Colonic mucosa (tissue), 4 donors: ENCODE measurements at regions not wholly inside any gene's neighbourhood (a gene's known extent, or its start where the extent isn't known, plus 50 kb on each side); places are given as distances from the start of the nearest gene placed in this dataset.

Experiments used
- DNase-seq: peaks from one replicate; pipeline ENCODE4 v3.0.0-alpha.2; 2020
- H3K27ac ChIP-seq: fragments of 200-600 bp; one replicate; pipeline ENCODE4 v1.8.0; 2021
- H3K27me3 ChIP-seq: fragments of 200-600 bp; one replicate; pipeline ENCODE4 v1.8.0; 2021
- H3K36me3 ChIP-seq: fragments of 200-600 bp; one replicate; pipeline ENCODE4 v1.8.0; 2021
- H3K4me1 ChIP-seq: fragments of 200-600 bp; one replicate; pipeline ENCODE4 v1.8.0; 2021; ENCODE audit warnings: mild to moderate bottlenecking
- H3K4me3 ChIP-seq: fragments of 200-600 bp; one replicate; pipeline ENCODE4 v1.8.0; 2021
- H3K9ac ChIP-seq, 2 donors: one replicate each; pipeline ENCODE4 v1.7.0; 2013; ENCODE audit warnings: control low read depth in 2 of 2, low read depth in 2 of 2, low read length in 2 of 2
- H3K9me3 ChIP-seq: fragments of 200-600 bp; one replicate; pipeline ENCODE4 v1.8.0; 2021
- intact Hi-C: fragments of 100-400 bp; cut with DNase I; formaldehyde crosslinking; loops from one replicate; pipeline ENCODE4 v1.14.1; 2022
- TF ChIP-seq, protein P1 (sequence below): fragments of 200-600 bp; IDR thresholded peaks from one replicate; pipeline ENCODE4 v1.8.0; 2022; ENCODE audit warnings: antibody characterized with exemption, mild to moderate bottlenecking
- donor health status: healthy.
- donor health status: DM: no; HTN: no; CAD: no.
- donor health status: DM: no; HTN: no; CAD: no.

DNA sequence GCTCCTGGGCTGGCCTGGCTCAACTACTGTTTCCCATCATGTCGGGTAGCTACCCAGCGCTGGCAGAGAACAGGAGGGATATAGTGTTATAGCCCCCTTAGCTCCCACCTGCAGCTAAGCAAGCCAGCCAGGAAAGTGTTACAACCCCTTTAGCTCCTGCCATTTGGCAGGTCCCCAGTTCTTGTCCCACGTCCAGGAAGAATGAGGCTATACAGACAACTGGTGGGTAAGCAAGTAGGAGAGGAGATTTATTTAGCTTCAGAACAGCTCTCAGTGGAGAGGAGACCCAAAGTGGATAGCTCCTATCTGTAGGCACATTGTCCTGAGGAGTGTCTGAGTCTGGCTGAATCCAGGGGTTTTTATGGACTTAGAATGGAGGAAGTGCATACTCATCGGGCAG is 741.1 kb upstream of the B3GALT2 start:
- TF ChIP-seq, protein P1, sequence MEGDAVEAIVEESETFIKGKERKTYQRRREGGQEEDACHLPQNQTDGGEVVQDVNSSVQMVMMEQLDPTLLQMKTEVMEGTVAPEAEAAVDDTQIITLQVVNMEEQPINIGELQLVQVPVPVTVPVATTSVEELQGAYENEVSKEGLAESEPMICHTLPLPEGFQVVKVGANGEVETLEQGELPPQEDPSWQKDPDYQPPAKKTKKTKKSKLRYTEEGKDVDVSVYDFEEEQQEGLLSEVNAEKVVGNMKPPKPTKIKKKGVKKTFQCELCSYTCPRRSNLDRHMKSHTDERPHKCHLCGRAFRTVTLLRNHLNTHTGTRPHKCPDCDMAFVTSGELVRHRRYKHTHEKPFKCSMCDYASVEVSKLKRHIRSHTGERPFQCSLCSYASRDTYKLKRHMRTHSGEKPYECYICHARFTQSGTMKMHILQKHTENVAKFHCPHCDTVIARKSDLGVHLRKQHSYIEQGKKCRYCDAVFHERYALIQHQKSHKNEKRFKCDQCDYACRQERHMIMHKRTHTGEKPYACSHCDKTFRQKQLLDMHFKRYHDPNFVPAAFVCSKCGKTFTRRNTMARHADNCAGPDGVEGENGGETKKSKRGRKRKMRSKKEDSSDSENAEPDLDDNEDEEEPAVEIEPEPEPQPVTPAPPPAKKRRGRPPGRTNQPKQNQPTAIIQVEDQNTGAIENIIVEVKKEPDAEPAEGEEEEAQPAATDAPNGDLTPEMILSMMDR: no peak
- no peaks in the 10 kb centered on the region for H3K4me1 ChIP-seq
- no peak overlapping the region for H3K27ac ChIP-seq
- intact Hi-C loops: no loop called here
- DNase-seq: no peak
- no peaks in the 10 kb centered on the region for H3K27me3 ChIP-seq
- H3K4me3 ChIP-seq: no peak overlapping the region
- no peak overlapping the region for H3K9ac ChIP-seq
- H3K36me3 ChIP-seq: no peaks in the 10 kb centered on the region
- no peaks in the 10 kb centered on the region for H3K9me3 ChIP-seq

DNA sequence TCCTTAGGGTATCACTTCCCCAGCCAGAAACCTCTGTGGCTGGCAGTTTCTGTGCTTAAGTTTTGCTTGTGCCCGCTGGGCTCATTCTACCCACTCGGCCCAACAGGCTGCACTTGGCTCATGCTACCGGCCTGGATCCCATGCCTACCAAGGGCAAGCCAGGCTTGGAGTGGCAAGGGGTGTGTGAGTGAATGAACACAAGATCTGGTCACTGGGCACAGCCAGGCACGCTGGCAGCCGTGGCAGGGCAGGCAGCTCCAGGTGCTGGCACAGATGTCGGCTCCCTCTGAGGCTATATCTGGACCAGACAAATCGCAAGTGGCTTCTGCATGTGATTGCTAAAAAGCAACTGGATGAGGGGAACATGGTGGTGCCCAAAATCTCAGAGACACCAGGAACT is 740.5 kb upstream of the B3GALT2 start:
- H3K27ac ChIP-seq: no peak overlapping the region
- H3K36me3 ChIP-seq: no peaks in the 10 kb centered on the region
- no peak for DNase-seq
- H3K4me1 ChIP-seq: no peaks in the 10 kb centered on the region
- H3K27me3 ChIP-seq: no peaks in the 10 kb centered on the region
- intact Hi-C loops: no loop called here
- no peak overlapping the region for H3K9ac ChIP-seq
- H3K9me3 ChIP-seq: no peaks in the 10 kb centered on the region
- TF ChIP-seq, protein P1: no peak
- no peak overlapping the region for H3K4me3 ChIP-seq

DNA sequence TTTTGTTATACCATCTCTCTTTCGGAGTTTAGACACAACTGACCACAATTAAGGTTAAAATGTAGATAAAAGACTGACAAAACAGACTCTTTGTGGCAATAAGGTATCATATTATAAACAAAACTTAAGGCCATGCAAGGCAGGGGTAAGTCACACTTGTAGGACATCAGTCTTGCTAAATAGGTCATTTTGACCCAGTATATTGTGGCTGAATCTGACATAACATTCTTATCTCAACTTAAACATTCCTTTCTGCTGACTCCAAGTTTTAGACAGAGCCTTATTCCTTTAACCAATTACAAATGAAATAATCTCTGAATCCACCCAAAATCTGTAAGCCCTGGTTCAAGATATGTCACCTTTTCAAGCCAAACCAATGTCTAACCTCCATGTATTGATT is 733.4 kb upstream of the B3GALT2 start:
- H3K9ac ChIP-seq: no peak overlapping the region
- H3K27me3 ChIP-seq: no peaks in the 10 kb centered on the region
- no peak overlapping the region for H3K4me3 ChIP-seq
- intact Hi-C loops: no loop called here
- no peak for DNase-seq
- H3K4me1 ChIP-seq: no peaks in the 10 kb centered on the region
- TF ChIP-seq, protein P1: no peak
- no peak overlapping the region for H3K27ac ChIP-seq
- no peaks in the 10 kb centered on the region for H3K9me3 ChIP-seq
- no peaks in the 10 kb centered on the region for H3K36me3 ChIP-seq

DNA sequence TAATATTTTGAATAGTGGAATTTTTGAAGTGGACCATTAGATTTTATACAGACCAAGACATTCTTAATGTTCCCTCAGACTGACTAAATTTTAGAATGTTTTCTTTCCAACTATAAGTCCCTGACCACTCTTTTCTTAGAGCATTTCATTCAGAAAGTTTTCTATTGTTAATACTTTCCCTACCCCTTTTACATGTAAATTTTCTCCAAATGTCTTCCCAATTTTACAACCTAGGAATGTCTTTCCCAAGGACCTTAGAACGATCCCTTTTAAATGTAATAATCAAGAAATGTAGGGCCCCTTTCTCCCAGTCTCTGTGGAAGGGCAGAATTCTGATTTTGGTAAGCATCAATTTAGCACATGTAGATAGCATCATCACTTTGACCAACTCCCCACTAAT is 730.0 kb upstream of the B3GALT2 start:
- H3K4me1 ChIP-seq: no peaks in the 10 kb centered on the region
- no peaks in the 10 kb centered on the region for H3K9me3 ChIP-seq
- no peak overlapping the region for H3K4me3 ChIP-seq
- no peak for DNase-seq
- TF ChIP-seq, protein P1: no peak
- no peaks in the 10 kb centered on the region for H3K36me3 ChIP-seq
- H3K27ac ChIP-seq: no peak overlapping the region
- H3K27me3 ChIP-seq: no peaks in the 10 kb centered on the region
- no peak overlapping the region for H3K9ac ChIP-seq
- intact Hi-C loops: no loop called here

DNA sequence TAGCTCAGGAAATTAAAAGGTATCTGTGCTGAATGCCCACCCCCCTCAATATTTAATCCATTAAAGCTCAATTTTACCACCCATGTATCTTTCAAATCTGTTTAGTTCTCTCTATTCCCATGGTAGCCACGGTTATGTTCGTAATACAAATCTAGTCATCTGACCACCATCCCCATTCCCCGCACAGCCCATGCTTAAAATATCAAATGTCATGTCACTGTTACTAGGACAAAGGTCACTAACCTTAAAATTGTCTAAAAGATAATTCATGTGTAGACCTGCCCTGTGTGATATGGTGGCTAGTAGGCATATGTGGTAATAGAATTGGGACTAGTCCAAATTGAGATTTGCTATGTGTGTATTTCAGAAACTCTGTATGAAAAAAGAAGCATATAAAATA is 728.5 kb upstream of the B3GALT2 start:
- Histone ChIP-seq H3K9ac (no peak overlapping the region), H3K27me3 (no peaks in the 10 kb centered on the region), H3K36me3 (no peaks in the 10 kb centered on the region), H3K4me1 (no peaks in the 10 kb centered on the region), H3K9me3 (no peaks in the 10 kb centered on the region), H3K4me3 (no peak overlapping the region), H3K27ac (no peak overlapping the region)
- no peak for DNase-seq
- TF ChIP-seq, protein P1: no peak
- intact Hi-C loops: no loop called here
